HG02852 (cell line): ENCODE measurements at regions not wholly inside any gene's neighbourhood (a gene's known extent, or its start where the extent isn't known, plus 50 kb on each side); places are given as distances from the start of the nearest gene placed in this dataset.

Experiments
- ATAC-seq: cut with Tn5 transposase; IDR thresholded peaks from one replicate; pipeline ENCODE4 v1.9.1; 2021; ENCODE audit warnings: mild to moderate bottlenecking, moderate library complexity; ENCODE audit not compliant: unreplicated experiment

DNA sequence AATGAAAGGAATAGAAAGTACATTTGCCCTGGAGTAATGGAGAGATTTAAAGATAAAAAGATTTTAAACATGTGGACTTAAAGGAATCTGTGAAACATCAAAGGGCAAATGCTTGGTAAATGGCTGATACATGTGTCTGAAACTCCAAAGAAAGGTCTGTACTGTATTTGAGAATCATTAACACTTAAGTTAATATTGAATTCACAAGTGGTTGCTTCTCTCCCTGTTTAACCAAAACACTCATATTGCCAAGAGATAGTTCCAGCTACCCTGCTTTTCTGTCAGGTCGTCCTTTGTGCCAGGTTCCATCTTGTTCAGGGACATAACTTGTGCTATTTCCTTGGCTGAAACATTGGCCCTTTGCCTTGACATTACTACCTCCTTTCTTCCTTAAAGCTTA, 171.3 kb upstream of the HS3ST5 start:
- no peak for ATAC-seq

DNA sequence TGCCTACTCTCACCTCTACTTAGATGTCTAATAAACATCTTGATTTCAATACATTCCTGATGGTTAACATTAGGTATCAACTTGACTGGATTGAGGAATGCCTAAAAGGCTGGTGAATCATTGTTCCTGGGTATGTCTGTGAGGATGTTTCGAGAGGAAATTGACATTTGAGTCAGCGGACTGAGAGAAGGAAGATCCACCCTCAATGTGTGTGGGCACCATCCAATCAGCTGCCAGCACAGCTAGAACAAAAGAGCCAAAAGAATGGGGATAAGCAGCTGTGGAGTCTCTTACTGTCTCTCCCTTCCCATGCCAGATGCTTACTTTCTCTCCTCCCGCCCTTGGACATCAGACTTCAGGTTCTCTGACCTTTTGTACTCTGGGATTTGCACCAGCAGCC, 128.6 kb upstream of the HS3ST5 start:
- no peak for ATAC-seq

GRCh38 chr6:114467931-114468330, 125.1 kb upstream of the HS3ST5 start:
- ATAC-seq = no peak

DNA sequence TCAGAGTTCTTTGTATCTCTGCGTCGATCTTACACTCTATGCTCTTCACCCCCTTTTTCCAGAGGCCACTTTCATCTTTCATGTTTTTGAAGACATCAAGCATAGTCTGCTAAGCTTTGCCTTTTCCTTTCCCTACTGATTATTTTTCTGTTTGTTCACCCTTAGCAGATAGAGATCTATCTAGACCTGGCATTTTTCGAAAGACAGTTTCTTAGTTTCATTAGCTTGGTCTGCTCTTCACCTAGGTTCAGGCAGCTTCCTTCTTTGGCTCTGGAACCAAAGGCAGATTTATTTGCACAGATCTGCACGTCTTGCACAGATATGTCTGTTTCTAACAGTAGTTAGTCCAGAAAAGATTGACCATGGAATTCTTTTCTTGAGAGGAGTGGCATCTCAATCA, 122.7 kb upstream of the HS3ST5 start:
- no peak for ATAC-seq

- ATAC-seq = no peak
These were observed 111.0 kb upstream of the HS3ST5 start for GRCh38 chr6:114453737-114454276.

DNA sequence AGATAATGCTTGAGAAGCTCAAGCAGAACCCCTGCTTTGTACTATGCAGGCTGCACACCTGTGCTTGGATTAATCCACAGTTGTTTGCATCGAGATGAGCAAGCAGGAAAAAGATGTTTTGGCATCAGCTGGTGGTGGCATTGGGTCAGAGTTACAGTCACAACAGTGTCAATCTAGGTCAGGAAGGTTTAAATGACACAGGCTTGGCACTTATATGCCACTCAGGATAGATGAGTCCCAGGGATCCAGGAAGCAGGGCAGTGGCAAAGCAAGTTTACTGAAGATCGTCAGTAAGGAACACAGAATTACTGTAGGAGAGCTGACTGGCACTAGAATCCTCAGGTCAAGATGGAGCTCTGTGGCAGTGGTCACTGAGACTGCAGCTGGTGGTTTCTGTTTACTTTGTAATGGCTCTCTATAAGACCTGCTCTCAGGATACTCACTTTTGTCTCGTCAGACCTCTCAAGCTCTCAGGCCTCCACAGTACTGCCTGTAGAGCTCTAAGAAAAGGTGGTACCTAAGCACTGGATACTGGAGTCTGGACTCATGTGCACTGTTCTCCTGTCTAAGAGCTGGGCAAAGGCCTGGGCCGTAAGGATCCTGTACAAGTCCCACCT, 110.1 kb upstream of the HS3ST5 start:
- no peak for ATAC-seq

DNA sequence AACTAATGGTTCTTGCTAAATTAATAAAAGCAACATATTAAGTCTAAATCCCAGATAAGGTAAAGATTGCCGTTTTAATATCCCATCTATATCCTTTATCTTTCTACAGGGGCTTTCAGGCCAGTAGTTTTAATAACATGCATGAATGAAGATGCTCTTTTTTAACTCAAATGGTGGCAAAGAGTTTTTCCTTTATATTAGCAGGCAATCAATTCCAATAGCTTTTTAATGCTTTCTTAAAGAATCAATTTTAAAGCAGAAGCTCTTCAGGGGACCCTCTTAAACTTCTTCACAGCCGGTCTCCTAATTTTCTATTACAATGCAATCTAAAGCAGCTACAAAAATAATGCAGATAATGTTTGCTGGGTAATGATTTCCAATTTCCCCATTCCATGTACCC, 107.8 kb upstream of the HS3ST5 start:
- ATAC-seq = no peak

DNA sequence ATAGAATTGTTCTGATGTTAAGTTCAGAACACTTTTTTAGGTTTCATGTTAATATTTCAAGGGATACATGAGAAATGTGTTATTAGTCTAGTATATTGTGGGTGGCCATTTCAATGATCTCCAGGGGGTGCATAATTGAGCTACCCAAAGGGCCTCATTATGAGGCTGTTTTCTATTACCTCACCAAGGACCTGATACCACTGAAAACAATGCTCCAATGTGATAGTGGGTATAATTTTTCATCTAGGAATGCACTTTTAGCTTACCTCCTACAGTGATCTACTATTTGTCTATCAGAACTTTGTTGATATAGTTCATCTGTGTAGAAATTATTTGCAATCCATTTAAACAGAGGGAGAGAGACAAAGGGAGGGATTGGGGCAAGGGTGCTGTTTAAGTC, 106.8 kb upstream of the HS3ST5 start:
- ATAC-seq = no peak

DNA sequence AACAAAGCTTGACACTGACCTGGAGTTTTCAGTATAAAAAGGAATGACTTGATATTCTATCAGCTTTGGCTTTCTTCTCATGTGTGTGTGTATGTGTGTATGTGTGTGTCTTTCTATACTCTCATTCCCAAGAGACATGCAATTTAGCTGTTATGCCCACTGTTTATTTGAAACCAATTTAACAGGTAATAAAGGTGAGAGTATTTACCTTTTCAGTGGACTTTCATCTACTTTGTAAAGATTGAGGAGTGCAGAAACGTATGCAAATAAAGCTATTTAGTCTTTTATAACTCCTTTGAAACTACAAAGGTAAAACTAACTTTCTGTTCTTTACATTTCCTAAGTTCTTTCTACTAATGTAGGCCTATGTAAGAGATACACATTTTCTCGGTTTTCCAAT, 103.5 kb upstream of the HS3ST5 start:
- no peak for ATAC-seq

- no peak for ATAC-seq
These were observed 103.0 kb upstream of the HS3ST5 start for GRCh38 chr6:114445846-114446245.

GRCh38 chr6:114439411-114439810, 96.6 kb upstream of the HS3ST5 start:
- no peak for ATAC-seq

- ATAC-seq = no peak
These were observed 94.4 kb upstream of the HS3ST5 start for GRCh38 chr6:114437235-114437634.

GRCh38 chr6:114436691-114437090, 93.9 kb upstream of the HS3ST5 start:
- ATAC-seq = no peak

- no peak for ATAC-seq
These were observed 93.2 kb upstream of the HS3ST5 start for GRCh38 chr6:114435985-114436384.

GRCh38 chr6:114432400-114432799, 89.6 kb upstream of the HS3ST5 start:
- no peak for ATAC-seq

DNA sequence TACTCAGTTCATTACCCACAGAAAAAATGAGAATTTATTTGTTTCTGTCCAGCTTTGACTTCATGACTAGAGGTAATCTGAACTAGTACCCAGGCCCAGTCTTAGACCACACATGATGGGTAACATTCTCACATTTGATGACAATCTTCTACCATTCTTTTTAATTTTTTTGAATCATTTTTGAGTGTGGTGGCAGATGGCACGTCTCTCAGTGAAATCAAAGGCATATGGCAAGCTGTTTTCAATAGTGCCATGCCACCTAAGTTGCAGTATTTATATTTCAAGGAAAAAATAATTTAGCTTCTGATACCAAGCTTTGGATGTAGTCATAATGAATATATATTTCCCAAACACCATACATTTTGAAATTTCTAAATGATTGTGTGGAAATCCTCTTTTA, 88.8 kb upstream of the HS3ST5 start:
- no peak for ATAC-seq

GRCh38 chr6:114430534-114431124, 87.8 kb upstream of the HS3ST5 start:
- no peak for ATAC-seq

GRCh38 chr6:114428341-114428740, 85.5 kb upstream of the HS3ST5 start:
- no peak for ATAC-seq

DNA sequence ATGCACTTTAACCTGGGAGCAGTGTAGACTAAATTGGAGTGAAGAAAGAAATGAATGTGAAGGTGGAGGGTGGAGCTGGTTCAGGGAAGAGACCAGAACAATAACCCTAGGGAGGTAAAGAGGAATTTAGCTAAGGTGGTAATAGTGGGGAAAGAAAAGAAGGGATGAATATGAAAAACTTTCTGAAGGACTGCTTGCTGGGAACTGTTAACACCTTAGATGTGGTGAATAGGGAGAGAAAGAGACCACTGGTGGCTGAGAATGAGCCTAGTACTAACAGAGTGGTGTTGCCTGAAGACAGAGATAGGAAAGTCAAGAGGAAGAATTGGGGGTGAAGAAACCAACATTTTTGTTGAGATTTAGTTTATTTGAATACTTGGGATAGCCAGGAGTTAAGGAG, 78.4 kb upstream of the HS3ST5 start:
- ATAC-seq = no peak

- ATAC-seq = peak; percentile 100
These were observed 76.4 kb upstream of the HS3ST5 start for GRCh38 chr6:114419175-114419574.

DNA sequence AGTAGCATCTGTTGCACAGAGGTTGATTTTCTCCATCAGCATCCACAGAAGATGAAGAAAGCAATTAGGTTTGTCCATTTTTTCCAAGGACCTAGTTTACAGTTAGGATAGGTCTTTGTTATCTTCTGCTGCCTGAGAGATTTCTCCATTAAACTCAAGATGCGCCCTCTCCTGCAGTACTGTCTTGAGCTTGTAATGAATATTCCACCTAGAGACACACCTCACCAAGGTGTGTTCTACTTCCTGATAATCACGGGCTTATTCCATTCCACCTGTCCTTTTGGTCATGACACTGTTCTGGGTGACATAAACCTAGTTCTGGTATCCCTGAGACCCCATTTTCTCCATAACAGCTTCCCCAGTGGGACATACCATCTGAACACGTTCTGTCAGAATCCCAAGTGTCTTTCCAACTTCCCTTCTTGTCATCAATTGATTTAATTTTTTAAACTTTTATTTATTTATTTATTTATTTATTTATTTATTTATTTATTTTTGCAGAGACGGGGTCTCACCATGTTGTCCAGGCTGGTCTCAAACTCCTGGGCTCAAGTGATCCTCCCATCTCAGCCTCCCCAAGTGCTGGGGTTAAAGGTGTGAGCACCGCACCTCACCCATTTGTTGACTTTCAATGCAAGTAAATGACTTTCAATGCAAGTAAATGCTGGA, 75.6 kb upstream of the HS3ST5 start:
- no peak for ATAC-seq

- ATAC-seq = no peak
These were observed 64.7 kb upstream of the HS3ST5 start for GRCh38 chr6:114407426-114408035.
